Heart left ventricle (tissue), 16 donors: ENCODE measurements at regions not wholly inside any gene's neighbourhood (a gene's known extent, or its start where the extent isn't known, plus 50 kb on each side); places are given as distances from the start of the nearest gene placed in this dataset.

Experiments used
- ATAC-seq, 4 donors: fragments of 200-7000 bp; cut with Tn5 transposase; one replicate each; pipeline ENCODE4 v1.9.1; 2020 to 2022; ENCODE audit warnings: moderate library complexity in 4 of 4, mild to moderate bottlenecking in 3 of 4, moderate number of reproducible peaks in 1 of 4
- DNase-seq, 5 donors: peaks; one replicate each; pipeline ENCODE4 v3.0.0-alpha.2; 2020
- H3K27ac ChIP-seq, 12 donors: fragments of 200-600 bp; sonication (generic) in 4 of 12; one replicate each; pipeline versions ENCODE4 v1.5.0 to v1.8.0; 2016 to 2022; ENCODE audit warnings: mild to moderate bottlenecking in 2 of 12
- H3K27me3 ChIP-seq, 9 donors: fragments of 200-600 bp; sonication (generic) in 2 of 9; one replicate each; pipeline versions ENCODE4 v1.5.1 to v1.8.0; 2016 to 2022; ENCODE audit warnings: mild to moderate bottlenecking in 3 of 9
- H3K36me3 ChIP-seq, 9 donors: fragments of 200-600 bp; sonication (generic) in 2 of 9; one replicate each; pipeline versions ENCODE4 v1.5.0 to v1.8.0; 2018 to 2022; ENCODE audit warnings: mild to moderate bottlenecking in 2 of 9
- H3K4me1 ChIP-seq, 12 donors: fragments of 200-600 bp; sonication (generic) in 4 of 12; one replicate each; pipeline versions ENCODE4 v1.5.0 to v1.8.0; 2016 to 2022; ENCODE audit warnings: mild to moderate bottlenecking in 3 of 12
- H3K4me3 ChIP-seq, 12 donors: fragments of 200-600 bp; sonication (generic) in 4 of 12; one replicate each; pipeline versions ENCODE4 v1.5.0 to v1.8.0; 2017 to 2022; ENCODE audit warnings: mild to moderate bottlenecking in 9 of 12, moderate library complexity in 4 of 12
- H3K9me3 ChIP-seq, 12 donors: fragments of 200-600 bp; sonication (generic) in 4 of 12; one replicate each; pipeline versions ENCODE4 v1.5.0 to v1.8.0; 2016 to 2022; ENCODE audit warnings: mild to moderate bottlenecking in 1 of 12
- CTCF ChIP-seq, 12 donors: fragments of 200-600 bp; sonication (generic) in 4 of 12; IDR thresholded peaks; one replicate each; pipeline versions ENCODE4 v1.5.0 to v1.8.0; 2018 to 2022; ENCODE audit warnings: antibody characterized with exemption in 12 of 12, mild to moderate bottlenecking in 5 of 12
- POLR2A ChIP-seq, 2 donors: fragments of 450-650 bp; IDR thresholded peaks; one replicate each; pipeline ENCODE4 v1.6.1; 2017; ENCODE audit warnings: antibody characterized with exemption in 2 of 2, mild to moderate bottlenecking in 2 of 2, moderate library complexity in 2 of 2
- WGBS, 4 donors: extraction: QIAGEN DNeasy Blood & Tissue Kit in 2 of 4; methylation state at CpG; one replicate each; pipeline versions ENCODE4 v1.1.5 to v1.1.7; 2013 to 2018; 5-methylcytosine and 5-hydroxymethylcytosine counted together
- intact Hi-C, 10 donors: fragments of 100-400 bp; cut with DNase I; formaldehyde crosslinking; loops; one replicate each; pipeline versions ENCODE4 v1.11.1 to v1.14.2; 2022
- donor health status: ischemic (EF 13 %, LVEDD 7.1; RV severe dilation, severe dysfunction).
- donor health status: healthy with polysubstance abuse.
- donor health status: DM: no; HTN: yes; CAD: no.
- donor health status: DM: no; HTN: no; CAD: no.
- donor health status: ischemic (EF 25% LVEDD 6.9; RV normal size, moderate dysfunction).
- donor health status: ischemic (EF 25% LVEDD 5.7; RV mildly dilated, moderate dysfunction).
- donor health status: healthy.
- donor health status: DM: yes; HTN: yes; CAD: no.
- donor health status: ischemic (EF 35%, LVEDD 5.7; RV mildly dilated, moderate dysfunction).
- donor health status: nonischemic (EF 11% LVEDD 7.7; RV severe dilation, severe dysfunction).
- donor health status: DM: yes; HTN: yes; CAD: no.
- donor health status: PGD.
- donor health status: ischemic (EF 29% LVEDD 5.4; RV normal size, mild dysfunction).
- donor health status: nonischemic (EF 23%, LVEDD 6.1; RV moderate dilation, normal function).

DNA sequence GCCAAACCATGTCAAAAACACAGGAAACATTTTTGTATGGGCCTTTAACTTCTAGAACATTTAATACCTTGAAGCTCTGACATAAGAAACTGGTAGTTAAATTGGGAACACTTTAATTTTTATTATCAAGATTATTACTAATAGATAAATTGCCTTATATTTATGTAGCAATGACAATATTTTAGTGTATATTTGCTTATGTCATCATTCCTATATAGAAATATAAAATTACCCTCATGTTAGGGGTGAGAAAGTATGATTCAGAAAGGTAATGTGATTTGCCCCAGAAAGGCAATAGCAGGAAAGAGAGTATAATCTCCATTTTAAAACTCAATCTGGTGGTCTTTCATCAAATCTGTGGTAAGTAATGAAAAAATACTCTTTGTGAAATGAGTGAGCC, 147.4 kb downstream of the IL15 start:
- intact Hi-C loops, result no loop called here
- Histone ChIP-seq H3K4me1 (no peaks in the 10 kb centered on the region), H3K4me3 (no peak overlapping the region), H3K27me3 (no peaks in the 10 kb centered on the region), H3K36me3 (no peaks in the 10 kb centered on the region), H3K27ac (no peak overlapping the region), H3K9me3 (peaks cover 0 to 8% (median 0%) of the 10 kb centered on the region in 12 donors)
- ATAC-seq, result no peak
- TF ChIP-seq CTCF (IDR thresholded peaks at IDR 0.05), result no peak
- no peak for TF ChIP-seq POLR2A (IDR thresholded peaks at IDR 0.05)
- no peak for DNase-seq

GRCh38 chr4:141786946-141787345, 150.6 kb downstream of the IL15 start:
- ATAC-seq, result no peak
- no peaks in the 10 kb centered on the region for H3K27me3 ChIP-seq
- no peaks in the 10 kb centered on the region for H3K9me3 ChIP-seq
- no peak for TF ChIP-seq CTCF (IDR thresholded peaks at IDR 0.05)
- TF ChIP-seq POLR2A (IDR thresholded peaks at IDR 0.05), result no peak
- no peak overlapping the region for H3K27ac ChIP-seq
- no peaks in the 10 kb centered on the region for H3K4me1 ChIP-seq
- H3K4me3 ChIP-seq, result no peak overlapping the region
- intact Hi-C loops, result no loop called here
- no peak for DNase-seq
- H3K36me3 ChIP-seq, result no peaks in the 10 kb centered on the region

GRCh38 chr4:141788169-141788915, 152.0 kb downstream of the IL15 start:
- no peaks in the 10 kb centered on the region for H3K36me3 ChIP-seq
- H3K9me3 ChIP-seq, result no peaks in the 10 kb centered on the region
- no peak for DNase-seq
- H3K4me3 ChIP-seq, result no peak overlapping the region
- H3K27me3 ChIP-seq, result no peaks in the 10 kb centered on the region
- no peak for TF ChIP-seq POLR2A (IDR thresholded peaks at IDR 0.05)
- TF ChIP-seq CTCF (IDR thresholded peaks at IDR 0.05), result no peak
- intact Hi-C loops, result no loop called here
- H3K4me1 ChIP-seq, result no peaks in the 10 kb centered on the region
- ATAC-seq, result no peak
- no peak overlapping the region for H3K27ac ChIP-seq
- WGBS, 4 donors, result 45 to 54% (median 52%) methylated on average over 4 of the region's 4 CpGs

DNA sequence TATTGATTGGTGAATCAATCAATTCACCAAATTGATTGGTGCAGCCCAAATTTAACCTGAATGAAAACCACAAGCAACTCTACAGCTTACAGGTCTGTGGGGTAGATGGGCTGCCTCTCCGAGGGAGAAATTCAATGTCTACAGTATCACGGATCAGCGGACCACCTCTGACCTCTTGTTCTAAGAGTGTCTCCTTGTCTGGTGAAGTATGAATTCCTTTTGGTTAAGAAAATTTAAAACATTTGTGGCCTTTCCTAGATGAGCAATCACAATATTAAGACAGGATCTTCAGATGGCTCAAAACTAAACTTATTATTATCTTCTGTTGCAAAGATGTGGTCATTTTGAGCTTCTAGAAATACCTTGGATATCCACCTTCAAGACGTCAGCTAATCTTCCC, 153.3 kb downstream of the IL15 start:
- Histone ChIP-seq H3K36me3 (no peaks in the 10 kb centered on the region), H3K4me3 (no peak overlapping the region), H3K27ac (no peak overlapping the region), H3K4me1 (no peaks in the 10 kb centered on the region), H3K27me3 (no peaks in the 10 kb centered on the region), H3K9me3 (no peaks in the 10 kb centered on the region)
- TF ChIP-seq POLR2A (IDR thresholded peaks at IDR 0.05) (no peak), CTCF (IDR thresholded peaks at IDR 0.05) (no peak)
- DNase-seq (no peak), ATAC-seq (no peak)
- intact Hi-C loops, result no loop called here
- 94 to 97% (median 96%) methylated on average over 4 of the region's 4 CpGs for WGBS, 4 donors
